Limb (tissue), 2 donors: ENCODE measurements at regions not wholly inside any gene's neighbourhood (a gene's known extent, or its start where the extent isn't known, plus 50 kb on each side); places are given as distances from the start of the nearest gene placed in this dataset.

Experiments used
- DNase-seq, 2 donors: peaks; one replicate each; pipeline ENCODE4 v3.0.0-alpha.2; 2016; ENCODE audit errors: extremely low spot score in 2 of 2

DNA sequence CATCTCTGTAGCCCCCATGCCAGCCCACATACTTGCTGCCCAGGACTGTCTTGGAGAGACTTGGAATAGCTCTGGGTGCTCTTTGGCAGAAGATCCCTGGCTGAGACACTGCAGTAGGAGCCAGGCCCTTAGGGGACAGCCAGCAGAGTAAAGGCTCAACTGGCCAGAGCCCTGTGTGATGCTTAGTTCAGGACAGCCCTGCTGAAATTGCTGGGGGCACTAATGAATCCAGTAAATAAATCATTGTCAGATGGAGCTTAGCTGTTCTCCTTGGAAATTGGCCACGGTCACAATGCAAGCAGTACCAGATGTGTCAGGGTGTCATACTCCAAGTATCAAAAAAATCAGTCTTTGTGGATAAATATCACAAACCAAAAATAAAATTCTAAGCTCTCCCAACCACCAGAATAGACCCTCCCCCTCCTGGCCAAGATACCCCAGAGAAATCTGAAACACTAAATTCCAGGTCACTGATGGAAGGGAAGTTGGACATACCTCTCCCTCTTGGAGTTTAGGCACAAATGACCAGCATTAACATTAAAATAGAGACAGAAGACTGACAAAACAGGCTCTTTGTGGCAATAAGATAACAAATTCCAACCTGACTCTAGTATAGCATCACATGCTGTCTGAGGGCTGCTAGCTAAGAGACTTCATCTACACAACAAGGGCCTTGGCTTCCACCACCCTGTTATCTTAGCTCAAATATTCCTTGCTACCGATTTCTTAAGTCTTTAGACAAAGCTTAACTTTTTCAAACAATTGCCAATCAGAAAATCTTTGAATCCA lies 83.2 kb upstream of the DNAH14 start:
- no peak for DNase-seq

DNA sequence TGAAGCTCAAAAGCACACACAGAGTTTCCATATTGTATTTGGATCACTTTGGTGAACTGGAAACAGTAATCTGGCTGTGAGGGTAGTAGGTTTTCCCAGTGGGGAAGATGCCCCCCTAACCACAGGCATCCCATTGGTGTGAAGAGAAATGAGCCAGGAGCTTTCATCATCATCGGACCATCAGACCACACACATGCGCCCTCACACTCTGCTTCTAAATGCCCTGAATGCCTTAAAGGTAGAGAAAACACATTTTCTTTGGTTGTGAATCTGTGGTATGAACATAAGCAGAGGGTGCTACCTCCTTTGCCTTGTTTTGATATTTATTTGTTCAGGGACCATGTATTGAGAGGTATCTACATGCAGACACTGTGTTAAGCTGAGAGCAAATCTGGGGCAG lies 79.0 kb upstream of the DNAH14 start:
- no peak for DNase-seq

DNA sequence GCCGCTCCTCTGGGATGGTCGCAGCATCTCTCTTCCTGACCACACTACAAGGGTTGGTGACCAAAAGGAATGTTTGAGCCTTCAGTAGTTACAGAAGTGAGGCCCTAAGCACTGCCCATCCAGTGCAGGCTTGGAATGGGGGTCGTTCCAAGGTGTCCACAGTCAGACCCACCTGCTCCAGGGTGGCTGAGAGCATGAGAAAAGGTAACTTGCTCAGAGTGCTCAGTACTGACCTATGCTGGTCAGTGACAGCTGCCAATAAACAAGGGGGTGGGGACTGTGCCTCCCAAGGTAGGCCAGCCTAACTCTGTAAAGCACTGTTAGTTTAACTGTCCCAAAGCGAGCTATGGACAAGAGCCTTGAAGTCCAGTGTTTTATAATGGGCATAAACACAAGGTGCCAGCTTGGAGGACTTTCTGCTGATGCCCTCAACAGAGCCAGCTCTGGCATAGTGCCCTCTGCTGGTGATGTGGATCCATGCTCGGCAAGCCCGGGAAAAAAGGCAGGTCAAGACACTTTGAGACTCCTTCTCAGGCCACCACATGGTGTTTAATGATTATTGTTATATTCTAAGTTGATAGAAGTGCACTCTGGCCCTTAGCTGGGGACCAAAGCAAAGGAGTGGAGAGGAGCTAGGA lies 78.1 kb upstream of the DNAH14 start:
- DNase-seq: peak in 1 of 2 donors; percentile 45

- no peak for DNase-seq
Measured at GRCh38 chr1:224851848-224852261, 77.6 kb upstream of the DNAH14 start.

GRCh38 chr1:224852901-224853568 lies 76.4 kb upstream of the DNAH14 start:
- peak in 1 of 2 donors; percentile 60 for DNase-seq

DNA sequence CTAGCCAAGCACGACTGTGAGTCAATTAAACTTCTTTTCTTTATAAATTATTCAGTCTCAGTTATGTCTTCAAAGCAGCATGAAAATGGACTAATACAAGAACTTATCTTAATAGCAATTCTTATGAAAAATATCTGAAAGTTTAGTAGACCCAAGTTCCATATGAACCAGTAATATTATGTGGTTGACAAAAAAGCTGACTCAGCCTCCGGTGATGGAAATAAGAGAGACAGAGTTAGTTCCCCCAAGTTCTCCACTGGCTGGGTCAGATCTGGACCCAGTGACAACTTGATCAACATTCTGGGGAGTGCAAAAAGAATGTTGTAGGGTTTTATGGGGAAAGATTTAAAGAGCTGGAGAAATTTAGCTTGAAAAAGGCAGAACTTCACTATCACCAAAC lies 72.5 kb upstream of the DNAH14 start:
- no peak for DNase-seq

DNA sequence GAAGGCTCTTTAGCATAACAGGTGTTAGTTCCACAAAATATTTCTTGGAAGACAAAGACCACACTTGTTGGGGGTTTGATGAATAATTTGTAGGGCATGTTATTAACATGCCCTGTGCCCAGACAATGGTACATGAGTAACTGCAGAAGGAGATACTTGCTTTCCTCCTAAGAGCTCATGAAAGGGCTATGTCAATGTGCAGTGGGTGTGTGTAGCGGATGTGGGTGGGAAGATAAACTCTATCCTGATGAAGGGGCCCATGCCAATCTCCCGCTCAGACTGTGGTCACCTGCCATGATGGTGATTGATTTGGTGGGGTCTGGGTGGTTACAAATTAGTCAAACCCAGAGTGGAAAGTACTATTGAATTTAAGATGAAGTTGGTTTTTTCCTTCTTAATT lies 69.8 kb upstream of the DNAH14 start:
- no peak for DNase-seq

GRCh38 chr1:224860488-224861338 lies 68.8 kb upstream of the DNAH14 start:
- DNase-seq: no peak

DNA sequence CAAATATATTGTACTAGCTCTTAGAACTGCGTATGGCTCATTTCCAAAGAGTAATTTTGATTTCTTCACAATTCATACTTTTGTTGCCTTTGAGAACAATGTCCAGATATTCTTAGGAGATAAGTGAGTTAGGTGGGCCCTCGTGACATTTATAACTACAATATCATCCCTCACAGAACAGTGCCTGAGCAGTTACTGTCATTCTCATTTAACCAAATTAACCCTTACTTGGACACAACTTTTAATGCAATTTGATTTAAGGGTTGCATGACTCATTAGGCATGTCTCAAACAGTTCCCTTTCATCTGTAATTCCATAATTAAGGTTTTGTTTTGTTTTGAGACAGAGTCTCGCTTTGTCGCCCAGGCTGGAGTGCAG lies 68.1 kb upstream of the DNAH14 start:
- DNase-seq: no peak

DNA sequence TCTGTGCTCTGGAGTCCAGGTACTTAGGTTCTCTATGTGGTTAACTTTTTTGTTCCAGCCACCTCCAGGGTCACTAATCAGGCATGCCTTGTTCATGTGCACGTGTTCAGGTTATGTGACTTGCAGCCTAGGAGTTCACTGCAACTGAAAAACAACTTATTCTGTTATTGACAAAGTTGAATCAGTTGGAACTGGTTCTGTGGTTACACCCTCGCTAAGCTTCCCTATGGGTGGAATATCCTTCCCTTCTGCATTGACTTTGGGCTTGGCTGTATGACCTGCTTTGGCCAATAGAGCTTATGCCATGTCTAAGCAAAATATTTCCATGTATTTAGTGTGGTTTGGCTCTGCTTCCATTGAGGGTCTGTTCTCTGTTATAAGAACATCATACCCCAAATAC lies 66.0 kb upstream of the DNAH14 start:
- DNase-seq: no peak

DNA sequence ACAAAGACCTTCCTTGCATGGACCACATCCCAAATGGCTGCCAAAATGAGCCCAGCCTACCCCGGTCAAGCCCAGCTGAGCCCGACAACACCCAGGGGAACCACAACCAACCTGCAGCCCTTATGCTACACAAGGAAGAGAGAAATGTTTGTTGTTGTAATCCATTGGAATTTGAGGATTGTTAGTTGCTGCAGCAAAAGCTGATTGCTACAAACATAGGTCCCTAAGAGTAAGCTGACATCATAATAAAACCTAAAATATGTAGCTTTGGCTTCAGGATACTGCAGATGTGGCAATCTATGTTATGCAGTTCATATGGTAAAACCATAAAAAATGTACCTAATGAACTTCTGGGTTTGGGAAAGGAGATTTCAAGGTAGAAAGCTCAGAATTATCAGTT lies 65.5 kb upstream of the DNAH14 start:
- no peak for DNase-seq

GRCh38 chr1:224865510-224865909 lies 64.0 kb upstream of the DNAH14 start:
- no peak for DNase-seq

- DNase-seq: no peak
Measured at GRCh38 chr1:224866940-224867339, 62.5 kb upstream of the DNAH14 start.

DNA sequence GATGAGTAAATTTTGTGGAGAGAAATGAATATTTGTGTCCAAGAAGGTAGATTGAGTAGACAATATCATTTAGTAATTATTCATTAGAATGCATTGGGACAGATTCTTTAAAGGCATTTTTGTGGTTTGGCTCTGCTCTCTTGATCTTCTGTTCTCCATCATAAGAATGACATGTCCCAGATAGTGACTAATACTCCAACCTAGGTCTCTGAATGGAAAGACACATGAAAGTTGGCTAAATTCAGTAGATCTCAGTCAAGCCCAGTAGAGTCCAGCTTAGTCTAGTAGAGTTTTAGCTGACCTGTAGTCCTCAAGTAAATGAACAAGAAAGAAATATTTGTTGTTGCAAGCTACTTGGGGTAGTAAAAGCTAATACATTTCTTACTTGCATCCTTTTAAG lies 61.8 kb upstream of the DNAH14 start:
- no peak for DNase-seq

DNA sequence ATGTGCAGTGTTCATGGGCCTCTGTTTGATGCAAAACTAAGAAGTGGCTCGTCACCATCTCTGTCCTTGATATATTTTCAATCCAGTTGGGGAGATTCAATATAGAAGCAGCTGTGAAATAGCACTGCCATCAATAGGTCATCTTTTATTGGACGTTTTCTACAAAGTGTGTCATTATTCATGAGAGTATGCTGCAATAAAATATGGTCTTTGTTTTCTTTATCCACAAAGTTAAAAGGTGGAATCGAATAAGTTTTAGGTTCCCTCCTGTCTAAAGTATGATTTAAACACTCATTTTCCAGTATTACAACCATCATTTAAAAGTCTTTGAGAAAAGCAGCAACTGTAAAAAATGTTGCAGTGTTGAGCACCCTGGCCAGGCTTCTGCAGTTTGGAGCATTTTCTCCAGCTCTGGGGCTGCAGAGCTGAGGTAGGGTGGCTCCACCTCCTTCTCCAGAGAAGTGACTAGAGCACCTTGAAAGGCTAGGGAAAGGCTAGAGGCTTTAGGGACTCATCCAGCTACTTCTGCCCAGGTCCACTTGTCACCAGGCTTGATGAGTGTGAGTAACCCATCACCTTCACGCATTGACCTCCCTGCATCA lies 56.5 kb upstream of the DNAH14 start:
- no peak for DNase-seq

GRCh38 chr1:224873434-224874369 lies 55.8 kb upstream of the DNAH14 start:
- DNase-seq: no peak

DNA sequence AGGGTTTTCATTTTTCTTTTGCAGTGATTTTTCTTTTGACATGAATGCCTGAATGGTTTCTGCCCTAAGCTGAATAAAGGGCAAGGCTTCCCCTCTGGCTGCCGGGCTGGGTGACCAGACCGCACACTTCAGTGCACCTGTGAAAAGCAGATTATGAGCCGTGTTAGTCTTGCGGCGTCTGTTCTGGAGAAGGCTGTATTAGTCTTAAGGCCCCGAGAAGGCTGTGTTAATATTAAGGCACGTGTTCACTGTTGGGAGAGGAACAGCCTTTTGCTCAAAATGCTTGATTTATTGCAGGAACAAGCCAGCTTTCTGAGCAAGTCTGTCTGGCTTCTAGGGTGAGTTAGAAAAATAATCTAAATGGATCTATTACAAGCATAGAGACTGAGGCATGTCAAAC lies 54.7 kb upstream of the DNAH14 start:
- DNase-seq: no peak

DNA sequence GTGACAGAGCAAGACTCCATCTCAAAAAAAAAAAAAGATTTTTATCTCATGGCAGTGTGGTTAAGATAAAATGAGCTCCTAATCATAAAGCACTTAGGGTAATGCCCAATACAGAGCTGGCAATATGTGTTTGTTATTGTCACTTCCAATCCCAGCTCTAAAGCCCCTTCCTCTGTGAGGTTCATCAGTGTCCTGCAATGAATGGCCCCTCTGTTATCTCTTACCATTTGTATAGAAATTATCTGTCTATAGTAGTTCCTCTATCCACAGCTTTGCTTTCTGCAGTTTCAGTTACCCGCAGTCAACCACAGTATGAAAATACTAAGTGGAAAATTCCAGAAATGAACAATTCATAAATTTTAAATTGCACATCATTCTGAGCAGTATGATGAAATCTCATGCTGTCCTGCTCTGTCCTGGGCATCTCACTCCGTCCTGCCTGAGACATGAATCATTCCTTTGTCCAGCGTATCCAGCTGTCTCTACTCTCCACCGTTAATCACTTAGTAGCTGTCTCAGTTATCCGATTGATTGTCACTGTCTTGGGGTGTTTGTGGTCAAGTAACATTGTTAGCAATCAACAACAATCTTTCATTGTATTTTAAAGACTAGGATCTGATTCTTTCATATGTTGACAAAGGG lies 50.2 kb upstream of the DNAH14 start:
- DNase-seq: no peak
